Endothelial cell of umbilical vein (primary cell): ENCODE measurements at regions not wholly inside any gene's neighbourhood (a gene's known extent, or its start where the extent isn't known, plus 50 kb on each side); places are given as distances from the start of the nearest gene placed in this dataset.

Source experiments
- CTCF ChIP-seq, 2 donors: IDR thresholded peaks; 1 replicate in 1 of 2; 2 replicates in 1 of 2; pipeline ENCODE4 v1.5.1; 2011; ENCODE audit warnings: low read length in 2 of 2, mild to moderate bottlenecking in 2 of 2, moderate library complexity in 2 of 2, control low read depth in 1 of 2, inconsistent platforms in 1 of 2, low read depth in 1 of 2; ENCODE audit not compliant: insufficient read depth in 1 of 2; ENCODE audit errors: extremely low read depth in 1 of 2
- EZH2 ChIP-seq: IDR thresholded peaks from 2 replicates; pipeline ENCODE4 v1.6.1; 2012; ENCODE audit warnings: borderline replicate concordance, low read depth, mild to moderate bottlenecking, moderate library complexity, low read length, inconsistent platforms; ENCODE audit not compliant: severe bottlenecking
- FOS ChIP-seq: IDR thresholded peaks from 2 replicates; pipeline ENCODE4 v1.6.1; 2011; ENCODE audit warnings: mild to moderate bottlenecking, low read length, moderate library complexity, borderline replicate concordance; ENCODE audit not compliant: insufficient read depth
- GATA2 ChIP-seq: IDR thresholded peaks from 2 replicates; pipeline ENCODE4 v1.7.0; 2011; ENCODE audit warnings: low read depth, mild to moderate bottlenecking, moderate library complexity, mixed read lengths, low read length; ENCODE audit not compliant: insufficient read length, insufficient read depth
- JUN ChIP-seq: IDR thresholded peaks from 2 replicates; pipeline ENCODE4 v1.6.1; 2011; ENCODE audit warnings: borderline replicate concordance, low read depth; ENCODE audit not compliant: insufficient read length, insufficient read depth
- POLR2A ChIP-seq: IDR thresholded peaks from 2 replicates; pipeline ENCODE4 v1.6.1; 2012; ENCODE audit warnings: low read depth, mild to moderate bottlenecking, control low read depth, low read length
- POLR2AphosphoS5 ChIP-seq: IDR thresholded peaks from 2 replicates; pipeline ENCODE4 v1.6.1; 2012; ENCODE audit warnings: low read depth, mild to moderate bottlenecking, control low read depth, low read length, moderate library complexity; ENCODE audit not compliant: insufficient read depth

GRCh38 chr17:54046570-54046969, 223.8 kb downstream of the KIF2B start:
- no peak for TF ChIP-seq CTCF (IDR thresholded peaks at IDR 0.05; ENCODE audit: extremely low read depth in 1 of 2, insufficient read depth in 1 of 2, low read depth in 1 of 2, low read length in 2 of 2)
- TF ChIP-seq EZH2: no peak
- TF ChIP-seq POLR2A: no peak
- no peak for TF ChIP-seq POLR2AphosphoS5
- TF ChIP-seq GATA2: no peak
- TF ChIP-seq JUN: no peak
- TF ChIP-seq FOS: no peak
